ENCODE measurements at regions not wholly inside any gene's neighbourhood (a gene's known extent, or its start where the extent isn't known, plus 50 kb on each side); places are given as distances from the start of the nearest gene placed in this dataset.

DNA sequence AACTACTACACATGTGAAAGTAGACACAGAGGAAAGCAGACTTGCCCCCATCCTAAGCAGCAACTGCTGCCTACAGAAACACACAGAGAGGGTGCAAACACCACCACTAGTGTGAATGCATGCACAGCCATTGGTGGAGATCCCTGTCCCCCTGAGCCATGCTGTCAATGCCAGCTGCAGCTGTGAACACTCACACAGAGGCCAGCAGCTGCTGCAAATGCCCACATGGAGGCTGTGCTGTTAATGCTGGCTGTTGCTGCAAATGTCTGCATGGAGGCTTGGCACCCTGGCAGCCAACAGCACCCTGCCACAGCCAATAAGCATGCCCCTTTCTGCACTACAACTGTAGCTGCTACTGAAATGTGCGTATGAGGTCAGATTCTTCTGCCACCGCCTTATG, 355.0 kb downstream of the LNPK start:
- Mint-ChIP-seq H3K27ac (no peak overlapping the region), H3K9me3 (peaks cover 3% of the 10 kb centered on the region), H3K27me3 (peaks cover 14% of the 10 kb centered on the region), H3K4me3 (no peak overlapping the region), H3K36me3 (ENCODE audit: low read depth) (no peaks in the 10 kb centered on the region), H3K4me1 (ENCODE audit: low read depth) (no peaks in the 10 kb centered on the region)
- DNase-seq: no peak

DNA sequence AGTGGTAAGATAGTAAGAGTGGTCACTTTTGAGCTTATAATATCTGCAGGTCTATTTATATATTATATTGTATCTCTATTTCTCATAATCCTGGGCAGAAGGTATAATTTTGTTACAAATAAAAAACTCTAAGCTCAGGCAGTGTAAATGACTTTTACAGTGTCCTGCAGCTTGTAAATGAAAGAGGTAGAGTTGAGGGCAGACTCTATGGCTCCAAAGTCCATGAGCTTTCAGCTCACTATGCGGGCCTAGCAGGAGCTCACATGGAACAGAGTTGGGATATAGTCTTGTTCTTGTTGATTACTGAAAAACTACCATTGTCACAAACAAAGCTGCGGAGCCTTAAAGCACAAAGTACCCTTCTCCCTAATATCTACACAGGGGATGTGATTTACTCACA, 361.4 kb downstream of the LNPK start:
- H3K36me3 Mint-ChIP-seq (ENCODE audit: low read depth): no peaks in the 10 kb centered on the region
- H3K4me3 Mint-ChIP-seq: no peak overlapping the region
- peaks cover 6% of the 10 kb centered on the region for H3K27me3 Mint-ChIP-seq
- DNase-seq: no peak
- H3K27ac Mint-ChIP-seq: no peak overlapping the region
- H3K4me1 Mint-ChIP-seq (ENCODE audit: low read depth): no peaks in the 10 kb centered on the region
- H3K9me3 Mint-ChIP-seq: no peaks in the 10 kb centered on the region

DNA sequence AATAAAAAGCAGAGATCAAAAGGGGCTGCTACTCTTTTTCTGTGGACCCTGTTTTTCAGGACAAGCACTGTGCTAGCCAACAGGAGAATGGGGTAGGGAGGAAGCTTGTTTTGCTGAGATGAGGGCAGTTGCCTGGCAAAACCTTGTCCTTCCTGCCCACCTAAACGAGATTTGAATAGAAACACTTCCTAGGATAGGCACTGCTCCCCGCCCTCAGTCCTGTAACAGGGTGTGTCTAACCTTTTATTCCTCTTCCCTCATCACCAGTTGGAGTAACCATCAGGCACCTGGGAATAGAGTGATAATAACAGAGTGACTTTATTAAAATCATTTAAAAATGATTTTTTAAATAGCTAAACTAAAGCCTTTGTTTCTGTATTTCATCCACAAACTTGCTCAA, 368.8 kb downstream of the LNPK start:
- H3K4me3 Mint-ChIP-seq: no peak overlapping the region
- no peak overlapping the region for H3K27ac Mint-ChIP-seq
- no peak for DNase-seq
- H3K36me3 Mint-ChIP-seq (ENCODE audit: low read depth): no peaks in the 10 kb centered on the region
- H3K4me1 Mint-ChIP-seq (ENCODE audit: low read depth): no peaks in the 10 kb centered on the region
- no peaks in the 10 kb centered on the region for H3K9me3 Mint-ChIP-seq
- H3K27me3 Mint-ChIP-seq: peaks cover 15% of the 10 kb centered on the region

DNA sequence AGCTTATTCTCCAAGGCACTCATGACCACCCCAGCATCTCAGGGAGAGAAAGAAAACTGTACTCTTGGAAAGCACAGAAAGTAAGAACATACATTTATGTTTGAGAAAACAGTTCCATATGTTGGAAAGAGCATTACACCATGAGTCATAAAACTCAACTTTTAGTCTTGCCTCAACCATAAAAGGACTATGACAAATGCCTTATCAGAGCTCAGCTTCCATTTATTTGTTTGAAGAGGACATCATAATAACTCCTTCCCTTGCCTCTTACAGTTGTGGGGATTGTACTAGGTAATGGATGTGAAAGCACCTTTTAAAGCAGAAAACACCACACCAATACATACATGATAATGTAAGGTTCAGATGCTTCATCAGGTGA, 370.8 kb downstream of the LNPK start:
- Mint-ChIP-seq H3K27ac (no peak overlapping the region), H3K9me3 (no peaks in the 10 kb centered on the region), H3K4me3 (no peak overlapping the region), H3K27me3 (peaks cover 16% of the 10 kb centered on the region), H3K4me1 (ENCODE audit: low read depth) (no peaks in the 10 kb centered on the region), H3K36me3 (ENCODE audit: low read depth) (no peaks in the 10 kb centered on the region)
- DNase-seq: no peak

DNA sequence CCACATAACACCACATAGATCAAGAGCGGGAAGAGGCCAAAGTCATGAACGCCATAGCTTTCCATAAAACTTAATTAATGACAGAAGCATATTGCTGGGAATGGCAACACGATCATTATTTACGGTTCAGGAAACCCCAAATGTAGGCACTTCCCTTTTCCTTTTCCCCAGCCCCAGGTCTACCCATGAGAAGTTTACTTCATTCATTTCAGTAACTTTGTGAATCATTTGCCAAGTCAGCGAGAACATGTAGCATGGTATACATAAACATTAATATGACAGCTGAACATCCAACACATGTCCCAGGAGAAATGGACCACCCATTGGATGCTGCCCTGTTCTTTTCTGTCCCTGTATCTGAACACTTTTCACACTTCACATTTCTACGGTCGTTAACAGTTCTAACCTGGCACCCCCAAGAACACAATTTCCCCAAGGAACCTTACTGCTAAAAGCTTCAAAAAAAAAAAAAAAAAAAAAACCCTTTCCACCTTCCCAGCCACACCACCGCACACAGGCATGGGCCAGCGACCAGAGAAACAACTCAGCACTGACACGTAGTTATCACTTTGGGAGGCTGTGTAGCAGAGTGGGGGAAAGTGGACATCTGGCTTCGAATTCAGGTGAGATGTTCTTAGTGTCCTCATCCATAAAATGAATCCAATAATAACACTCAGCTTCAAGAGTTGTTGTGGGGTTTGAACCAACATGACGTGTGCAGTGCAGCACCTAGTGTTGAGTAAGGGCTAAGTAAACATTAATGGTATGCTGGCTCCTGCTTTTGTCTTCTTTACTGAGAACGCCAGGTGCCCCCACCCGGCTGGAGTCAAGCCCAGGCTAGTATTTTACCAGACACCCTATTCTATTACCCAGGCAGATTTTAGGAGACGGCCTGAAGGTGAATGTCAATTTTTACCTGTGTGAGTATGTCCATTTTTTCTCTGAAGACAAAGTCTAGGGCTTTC, 371.5 kb downstream of the LNPK start:
- no peak overlapping the region for H3K27ac Mint-ChIP-seq
- H3K36me3 Mint-ChIP-seq (ENCODE audit: low read depth): no peaks in the 10 kb centered on the region
- H3K4me1 Mint-ChIP-seq (ENCODE audit: low read depth): no peaks in the 10 kb centered on the region
- no peak overlapping the region for H3K4me3 Mint-ChIP-seq
- no peak for DNase-seq
- H3K27me3 Mint-ChIP-seq: peaks cover 16% of the 10 kb centered on the region
- H3K9me3 Mint-ChIP-seq: no peaks in the 10 kb centered on the region

DNA sequence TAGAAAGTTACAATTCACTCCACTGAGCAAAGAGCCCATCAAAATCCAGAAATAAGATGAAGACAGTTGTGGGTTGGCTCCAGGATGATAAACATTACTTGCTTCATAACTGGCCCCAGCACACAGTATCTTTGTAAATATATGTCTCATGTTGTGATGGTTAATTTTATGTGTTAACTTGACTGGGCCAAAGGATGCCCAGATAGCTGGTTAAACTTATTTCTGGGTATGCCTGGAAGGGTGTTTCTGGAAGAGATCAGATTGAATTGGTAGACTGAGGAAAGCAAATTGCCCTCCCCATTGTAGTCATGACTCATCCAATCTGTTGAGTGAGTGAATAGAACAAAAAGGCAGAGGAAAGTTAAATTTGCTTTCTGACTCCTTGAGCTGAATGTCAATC, 373.8 kb downstream of the LNPK start:
- H3K27me3 Mint-ChIP-seq: peaks cover 13% of the 10 kb centered on the region
- H3K27ac Mint-ChIP-seq: no peak overlapping the region
- no peaks in the 10 kb centered on the region for H3K36me3 Mint-ChIP-seq (ENCODE audit: low read depth)
- no peaks in the 10 kb centered on the region for H3K4me1 Mint-ChIP-seq (ENCODE audit: low read depth)
- no peak overlapping the region for H3K4me3 Mint-ChIP-seq
- DNase-seq: no peak
- H3K9me3 Mint-ChIP-seq: no peaks in the 10 kb centered on the region

DNA sequence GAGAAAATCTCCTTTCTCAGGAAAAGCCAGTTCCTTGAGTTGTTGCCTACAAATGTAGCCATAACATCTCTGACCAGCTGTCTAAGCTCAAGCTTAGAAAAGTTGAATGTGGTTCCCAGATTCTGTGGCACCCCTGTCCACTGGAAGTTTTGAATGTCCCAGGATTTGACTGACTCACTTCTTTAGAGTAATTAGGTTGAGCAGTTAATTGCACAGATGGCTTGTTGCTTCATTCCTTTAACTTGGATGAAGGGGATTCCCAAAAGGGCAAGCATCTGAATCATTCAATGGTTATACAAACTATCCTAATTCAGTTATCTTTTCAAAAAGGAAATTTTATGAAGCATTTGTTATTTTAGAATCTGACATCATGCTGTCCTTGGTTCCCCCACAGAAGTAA, 374.7 kb downstream of the LNPK start:
- no peaks in the 10 kb centered on the region for H3K4me1 Mint-ChIP-seq (ENCODE audit: low read depth)
- no peaks in the 10 kb centered on the region for H3K36me3 Mint-ChIP-seq (ENCODE audit: low read depth)
- H3K9me3 Mint-ChIP-seq: no peaks in the 10 kb centered on the region
- no peak for DNase-seq
- no peak overlapping the region for H3K27ac Mint-ChIP-seq
- no peak overlapping the region for H3K4me3 Mint-ChIP-seq
- H3K27me3 Mint-ChIP-seq: peaks cover 13% of the 10 kb centered on the region

DNA sequence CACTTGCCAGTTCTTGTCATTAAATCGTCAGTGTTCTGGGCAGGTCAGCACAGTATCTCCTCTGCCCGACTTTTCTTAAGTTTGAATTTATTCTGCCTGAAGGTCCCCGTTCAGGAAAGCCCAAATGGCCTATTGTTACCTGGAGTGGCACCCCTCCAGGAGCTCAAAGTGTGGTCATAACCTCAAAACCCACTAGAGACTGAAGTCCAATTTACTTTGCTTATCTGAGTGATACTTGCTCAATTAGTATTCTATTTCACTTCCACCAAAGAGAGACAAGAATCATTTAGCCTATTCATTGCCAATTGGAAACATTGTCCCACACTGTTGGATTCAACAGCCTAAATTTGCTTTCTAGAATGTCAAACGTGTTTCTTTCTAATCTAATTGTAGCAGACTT, 375.3 kb downstream of the LNPK start:
- Mint-ChIP-seq H3K4me1 (ENCODE audit: low read depth) (no peaks in the 10 kb centered on the region), H3K36me3 (ENCODE audit: low read depth) (no peaks in the 10 kb centered on the region), H3K9me3 (no peaks in the 10 kb centered on the region), H3K27ac (no peak overlapping the region), H3K27me3 (peaks cover 13% of the 10 kb centered on the region), H3K4me3 (no peak overlapping the region)
- DNase-seq: no peak

DNA sequence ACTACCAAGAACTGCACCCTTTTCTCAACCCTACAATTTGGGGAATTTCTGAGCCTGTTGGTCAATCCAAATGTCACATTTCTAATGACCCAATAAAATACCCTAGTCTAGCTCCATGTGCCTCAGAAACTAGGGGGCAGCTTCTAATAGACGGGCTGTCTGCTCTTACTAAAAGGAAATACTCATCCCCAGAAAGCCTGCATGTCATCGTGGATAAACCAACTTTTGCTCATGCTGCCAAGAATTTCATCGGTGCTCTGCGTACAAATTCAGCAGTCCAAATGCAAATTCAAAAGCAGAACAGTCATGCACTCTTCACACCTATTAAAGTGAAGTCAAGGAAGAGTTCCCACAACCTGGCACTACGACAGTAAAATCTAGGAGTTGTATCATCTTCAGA, 377.3 kb downstream of the LNPK start:
- no peak overlapping the region for H3K4me3 Mint-ChIP-seq
- no peaks in the 10 kb centered on the region for H3K9me3 Mint-ChIP-seq
- H3K27ac Mint-ChIP-seq: no peak overlapping the region
- peaks cover 13% of the 10 kb centered on the region for H3K27me3 Mint-ChIP-seq
- no peaks in the 10 kb centered on the region for H3K36me3 Mint-ChIP-seq (ENCODE audit: low read depth)
- no peaks in the 10 kb centered on the region for H3K4me1 Mint-ChIP-seq (ENCODE audit: low read depth)
- no peak for DNase-seq

DNA sequence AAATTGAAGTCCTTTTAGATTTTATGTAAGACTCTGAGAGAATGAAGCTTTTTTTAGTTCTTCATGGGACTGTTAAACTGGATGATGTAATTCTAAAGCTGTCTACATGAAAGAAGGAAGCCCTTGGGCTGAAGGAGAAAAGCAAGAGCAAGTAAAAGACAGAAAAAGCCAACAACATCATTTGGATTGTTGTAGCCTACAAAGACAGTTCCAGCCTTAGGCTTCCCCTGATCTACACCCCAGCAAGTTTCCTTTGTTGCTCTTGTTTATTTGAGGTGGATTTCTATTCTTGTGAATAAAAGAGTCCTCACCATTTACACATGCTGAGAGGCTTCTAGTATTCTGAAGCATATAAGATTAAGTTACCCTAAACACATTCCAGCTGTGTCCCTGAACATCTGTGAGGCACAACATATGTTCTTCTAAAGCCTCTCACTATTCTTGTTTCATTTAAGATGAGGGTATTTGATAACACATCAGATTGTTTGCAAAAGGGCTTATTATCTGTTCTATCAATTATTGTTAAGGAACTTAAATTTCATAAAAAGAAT, 377.8 kb downstream of the LNPK start:
- H3K9me3 Mint-ChIP-seq: no peaks in the 10 kb centered on the region
- no peak for DNase-seq
- no peak overlapping the region for H3K4me3 Mint-ChIP-seq
- H3K27ac Mint-ChIP-seq: no peak overlapping the region
- peaks cover 12% of the 10 kb centered on the region for H3K27me3 Mint-ChIP-seq
- H3K36me3 Mint-ChIP-seq (ENCODE audit: low read depth): no peaks in the 10 kb centered on the region
- no peaks in the 10 kb centered on the region for H3K4me1 Mint-ChIP-seq (ENCODE audit: low read depth)

DNA sequence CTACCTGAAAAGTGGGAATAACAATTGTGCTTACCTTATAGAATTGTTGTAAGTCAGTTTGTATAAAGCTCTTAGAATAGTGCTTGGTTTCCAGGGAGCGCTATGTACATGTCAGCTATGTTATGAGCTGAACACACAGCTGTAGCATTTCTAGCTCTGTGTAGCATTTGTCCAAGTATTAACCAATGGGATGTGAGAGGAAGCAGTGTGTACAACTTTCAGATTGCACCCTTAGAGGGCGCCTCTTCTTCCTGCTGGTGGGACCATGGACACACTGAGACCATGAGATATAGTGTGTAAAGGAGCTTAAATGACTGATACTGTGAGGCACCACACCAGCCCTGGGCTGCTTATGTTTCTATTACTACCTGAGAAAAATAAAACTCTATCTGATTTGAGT, 380.2 kb downstream of the LNPK start:
- DNase-seq: no peak
- Mint-ChIP-seq H3K27me3 (peaks cover 8% of the 10 kb centered on the region), H3K27ac (no peak overlapping the region), H3K9me3 (peaks cover 2% of the 10 kb centered on the region), H3K4me3 (no peak overlapping the region), H3K36me3 (ENCODE audit: low read depth) (no peaks in the 10 kb centered on the region), H3K4me1 (ENCODE audit: low read depth) (no peaks in the 10 kb centered on the region)

DNA sequence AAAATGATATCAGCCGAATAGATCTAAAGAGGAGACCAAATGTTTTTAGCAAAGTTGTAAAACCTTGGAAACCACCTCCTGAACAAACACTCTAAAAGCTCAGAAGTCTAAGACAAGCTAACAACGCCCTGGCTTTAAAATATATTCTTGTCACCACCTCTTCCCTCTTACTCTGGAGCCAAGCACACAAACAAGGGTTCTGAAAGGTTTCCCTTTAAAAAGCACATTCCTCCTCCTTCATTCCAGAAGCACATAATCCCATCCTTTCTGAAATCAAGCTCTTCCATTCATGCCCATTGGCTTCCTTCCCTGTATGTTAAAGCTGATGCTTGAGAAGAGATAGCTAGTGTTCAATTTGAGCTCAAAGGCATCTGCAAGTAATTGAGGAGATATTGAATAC, 382.0 kb downstream of the LNPK start:
- DNase-seq: no peak
- Mint-ChIP-seq H3K9me3 (peaks cover 2% of the 10 kb centered on the region), H3K27me3 (peaks cover 8% of the 10 kb centered on the region), H3K4me1 (ENCODE audit: low read depth) (no peaks in the 10 kb centered on the region), H3K27ac (no peak overlapping the region), H3K36me3 (ENCODE audit: low read depth) (no peaks in the 10 kb centered on the region), H3K4me3 (no peak overlapping the region)

DNA sequence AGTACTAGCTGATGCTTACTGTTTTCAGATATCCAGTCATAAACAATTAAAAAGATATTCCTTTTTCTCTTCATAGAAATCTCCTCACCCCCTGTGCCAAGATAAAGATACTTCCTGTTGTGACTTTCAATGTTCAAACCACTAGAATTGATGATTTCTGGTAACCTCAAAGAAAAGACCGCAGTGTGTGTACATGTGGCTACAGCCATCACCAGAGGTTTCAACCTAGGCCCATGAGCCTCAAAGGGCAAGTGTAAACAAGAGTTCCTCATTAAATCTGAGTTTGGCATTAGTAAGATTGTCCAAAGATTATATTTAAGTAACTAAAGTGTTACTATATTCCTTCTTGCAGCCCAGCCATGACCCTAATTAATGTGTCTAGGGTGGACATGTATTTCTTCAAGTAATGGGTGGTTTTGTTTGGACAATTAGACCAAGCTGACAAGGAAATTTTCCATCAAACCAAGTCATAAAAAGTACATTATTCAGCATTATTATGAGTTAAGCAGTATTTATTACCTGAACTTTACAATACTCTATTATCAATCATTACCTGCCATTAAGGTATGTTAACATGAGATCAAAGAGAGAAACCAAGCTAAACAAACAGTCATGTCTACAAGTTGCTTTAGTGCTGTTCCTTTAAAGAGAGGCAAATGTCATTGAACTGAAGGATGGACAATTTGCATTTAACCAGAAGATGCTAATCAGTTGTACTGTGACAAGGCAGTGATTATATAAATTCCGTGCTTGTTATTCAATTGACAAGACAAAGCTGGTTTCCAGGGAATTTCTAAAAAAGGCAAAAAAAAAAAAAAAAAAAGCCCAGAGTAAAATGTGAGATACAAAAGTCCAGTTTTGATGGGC, 382.7 kb downstream of the LNPK start:
- Mint-ChIP-seq H3K27me3 (peaks cover 8% of the 10 kb centered on the region), H3K36me3 (ENCODE audit: low read depth) (no peaks in the 10 kb centered on the region), H3K4me3 (no peak overlapping the region), H3K27ac (no peak overlapping the region), H3K9me3 (peaks cover 2% of the 10 kb centered on the region), H3K4me1 (ENCODE audit: low read depth) (no peaks in the 10 kb centered on the region)
- DNase-seq: no peak

DNA sequence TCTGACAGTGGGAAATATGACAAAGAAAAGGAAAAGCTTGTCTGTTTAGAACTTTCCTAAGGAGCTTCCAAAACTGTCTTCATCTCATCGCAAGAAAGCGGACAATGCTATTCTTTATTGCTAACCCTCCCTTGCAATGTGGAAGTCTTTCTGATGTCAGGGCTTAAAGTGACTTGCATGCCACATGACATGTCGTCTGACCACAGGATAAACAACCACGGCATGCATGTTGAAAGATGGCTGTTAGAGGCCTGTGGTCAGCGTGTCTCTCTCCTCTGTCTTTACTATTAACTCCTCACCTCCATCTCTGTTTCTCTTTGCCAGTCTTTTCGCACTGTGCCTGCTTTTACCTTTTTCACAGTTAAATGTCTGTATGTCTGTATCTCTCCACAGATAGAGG, 389.8 kb downstream of the LNPK start:
- Mint-ChIP-seq H3K36me3 (ENCODE audit: low read depth) (no peaks in the 10 kb centered on the region), H3K27ac (no peak overlapping the region), H3K9me3 (no peaks in the 10 kb centered on the region), H3K4me3 (no peak overlapping the region), H3K27me3 (peaks cover 2% of the 10 kb centered on the region), H3K4me1 (ENCODE audit: low read depth) (no peaks in the 10 kb centered on the region)
- no peak for DNase-seq
